ENCODE measurements at regions not wholly inside any gene's neighbourhood (a gene's known extent, or its start where the extent isn't known, plus 50 kb on each side); places are given as distances from the start of the nearest gene placed in this dataset.

GRCh38 chr4:114373508-114373907 is 225.1 kb upstream of the UGT8 start:
- WGBS, 2 donors (ENCODE audit: low coverage in 1 of 2): 69 to 80% methylated on average over 1 of the region's 1 CpG
- in situ Hi-C loops (cut with MboI; ENCODE audit: low pct_ligation_motif_present in 1 of 4, low pct_unique_long_range_greater_than_20kb in 1 of 4, low sequenced_read_pairs in 3 of 4): loop anchor here in 1 of 4 donors (25.0 kb wide), 1 partner anchor 436 kb away; no protein-coding TSS in a partner anchor

GRCh38 chr4:114378305-114378903 is 220.2 kb upstream of the UGT8 start:
- in situ Hi-C loops (cut with MboI; ENCODE audit: low pct_ligation_motif_present in 1 of 4, low pct_unique_long_range_greater_than_20kb in 1 of 4, low sequenced_read_pairs in 3 of 4): loop anchor here (25.0 kb wide), 4 partner anchors 284 to 991 kb away; no protein-coding TSS in a partner anchor
- TF ChIP-seq POLR2AphosphoS5 (IDR thresholded peaks at IDR 0.05) (no peak), CTCF (IDR thresholded peaks at IDR 0.05) (peak in 1 of 5 experiments; percentile 18)
- H3K27ac ChIP-seq: no peak overlapping the region
- H3K4me3 ChIP-seq: no peak overlapping the region
- DNase-seq: no peak
- H3K27me3 ChIP-seq: no peaks in the 10 kb centered on the region
- no peaks in the 10 kb centered on the region for H3K36me3 ChIP-seq
- 48 to 50% methylated on average over 4 of the region's 4 CpGs for WGBS, 2 donors (ENCODE audit: low coverage in 1 of 2)
- intact Hi-C loops (cut with DNase I; ENCODE audit: low total_unique reads): loop anchor here (5.0 kb wide), 1 partner anchor 986 kb away; no protein-coding TSS in a partner anchor
- no peaks in the 10 kb centered on the region for H3K4me1 ChIP-seq
- H3K9me3 ChIP-seq: no peaks in the 10 kb centered on the region

More at GRCh38 chr4:114373508-114373907, 225.1 kb upstream of the UGT8 start:
- Histone ChIP-seq H3K4me1 (no peaks in the 10 kb centered on the region), H3K27me3 (no peaks in the 10 kb centered on the region), H3K9me3 (no peaks in the 10 kb centered on the region), H3K27ac (no peak overlapping the region), H3K36me3 (no peaks in the 10 kb centered on the region), H3K4me3 (no peak overlapping the region)
- DNase-seq: no peak
- intact Hi-C loops (cut with DNase I; ENCODE audit: low total_unique reads): no loop called here
- no peak for TF ChIP-seq POLR2AphosphoS5 (IDR thresholded peaks at IDR 0.05)
- TF ChIP-seq EP300 (IDR thresholded peaks at IDR 0.05; ENCODE audit: low read depth): no peak
- no peak for TF ChIP-seq CTCF (IDR thresholded peaks at IDR 0.05)
- no peak for TF ChIP-seq POLR2A (IDR thresholded peaks at IDR 0.05)

- no peak overlapping the region for H3K4me3 ChIP-seq
- H3K27me3 ChIP-seq: no peaks in the 10 kb centered on the region
- H3K36me3 ChIP-seq: no peaks in the 10 kb centered on the region
- H3K9me3 ChIP-seq: no peaks in the 10 kb centered on the region
- WGBS, 2 donors (ENCODE audit: low coverage in 1 of 2): 86 to 87% methylated on average over 3 to 4 of the region's 4 CpGs
- DNase-seq: no peak
- H3K4me1 ChIP-seq: no peaks in the 10 kb centered on the region
- intact Hi-C loops (cut with DNase I; ENCODE audit: low total_unique reads): no loop called here
- no peak overlapping the region for H3K27ac ChIP-seq
- TF ChIP-seq CTCF (IDR thresholded peaks at IDR 0.05): no peak
- TF ChIP-seq POLR2A (IDR thresholded peaks at IDR 0.05): no peak
- no peak for TF ChIP-seq EP300 (IDR thresholded peaks at IDR 0.05; ENCODE audit: low read depth)
- in situ Hi-C loops (cut with MboI; ENCODE audit: low pct_ligation_motif_present in 1 of 4, low pct_unique_long_range_greater_than_20kb in 1 of 4, low sequenced_read_pairs in 3 of 4): loop anchor here (25.0 kb wide), 4 partner anchors 279 to 996 kb away; no protein-coding TSS in a partner anchor
Observed at GRCh38 chr4:114383067-114383466, 215.5 kb upstream of the UGT8 start.

GRCh38 chr4:114383721-114384120 is 214.9 kb upstream of the UGT8 start:
- in situ Hi-C loops (cut with MboI; ENCODE audit: low pct_ligation_motif_present in 1 of 4, low pct_unique_long_range_greater_than_20kb in 1 of 4, low sequenced_read_pairs in 3 of 4) (loop anchor here (25.0 kb wide), 4 partner anchors 279 to 996 kb away; no protein-coding TSS in a partner anchor), intact Hi-C loops (cut with DNase I; ENCODE audit: low total_unique reads) (no loop called here)
- DNase-seq: no peak
- no peaks in the 10 kb centered on the region for H3K36me3 ChIP-seq
- WGBS, 2 donors (ENCODE audit: low coverage in 1 of 2): 38 to 52% methylated on average over 1 of the region's 1 CpG
- H3K27ac ChIP-seq: no peak overlapping the region
- H3K27me3 ChIP-seq: no peaks in the 10 kb centered on the region
- H3K9me3 ChIP-seq: no peaks in the 10 kb centered on the region
- H3K4me3 ChIP-seq: no peak overlapping the region
- no peaks in the 10 kb centered on the region for H3K4me1 ChIP-seq
- no peak for TF ChIP-seq POLR2A (IDR thresholded peaks at IDR 0.05)
- no peak for TF ChIP-seq CTCF (IDR thresholded peaks at IDR 0.05)
- no peak for TF ChIP-seq POLR2AphosphoS5 (IDR thresholded peaks at IDR 0.05)
- no peak for TF ChIP-seq EP300 (IDR thresholded peaks at IDR 0.05; ENCODE audit: low read depth)

Measured in transverse colon (tissue), 4 donors.